Naive B cell (primary cell): ENCODE measurements at regions not wholly inside any gene's neighbourhood (a gene's known extent, or its start where the extent isn't known, plus 50 kb on each side); places are given as distances from the start of the nearest gene placed in this dataset.

ENCODE experiments used
- ATAC-seq, 2 donors: fragments of 150-1000 bp; cut with Tn5 transposase; 2 replicates each; pipeline ENCODE4 v1.10.0; 2021; ENCODE audit warnings: low read depth in 2 of 2, mild to moderate bottlenecking in 2 of 2, moderate library complexity in 2 of 2
- DNase-seq: peaks from one replicate; pipeline ENCODE4 v3.0.0; 2022
- H3K27ac Mint-ChIP-seq, 6 donors: one replicate each; pipeline ENCODE4 v1.8.0; 2020 to 2022; ENCODE audit warnings: mild to moderate bottlenecking in 6 of 6, mixed read lengths in 6 of 6, moderate library complexity in 5 of 6, inconsistent platforms in 2 of 6
- H3K27me3 Mint-ChIP-seq, 3 donors: one replicate each; pipeline ENCODE4 v1.8.0; 2021 to 2022; ENCODE audit warnings: mixed read lengths in 3 of 3, mild to moderate bottlenecking in 1 of 3
- H3K36me3 Mint-ChIP-seq, 2 donors: one replicate each; pipeline ENCODE4 v1.8.0; 2020 to 2022; ENCODE audit warnings: mixed read lengths in 2 of 2, inconsistent platforms in 1 of 2, mild to moderate bottlenecking in 1 of 2
- H3K4me1 Mint-ChIP-seq, 3 donors: one replicate each; pipeline ENCODE4 v1.8.0; 2020 to 2022; ENCODE audit warnings: mixed read lengths in 3 of 3, inconsistent platforms in 1 of 3, mild to moderate bottlenecking in 1 of 3, moderate library complexity in 1 of 3
- H3K4me3 Mint-ChIP-seq, 8 donors: one replicate each; pipeline ENCODE4 v1.8.0; 2020 to 2022; ENCODE audit warnings: mild to moderate bottlenecking in 8 of 8, mixed read lengths in 8 of 8, moderate library complexity in 8 of 8, inconsistent platforms in 2 of 8
- H3K9me3 Mint-ChIP-seq, 7 donors: one replicate each; pipeline ENCODE4 v1.8.0; 2020 to 2022; ENCODE audit warnings: mixed read lengths in 7 of 7, mild to moderate bottlenecking in 5 of 7, inconsistent platforms in 2 of 7, moderate library complexity in 1 of 7

GRCh38 chr7:46173476-46174195, 252.6 kb upstream of the IGFBP3 start:
- H3K9me3 Mint-ChIP-seq = peaks cover 0 to 4% (median 3%) of the 10 kb centered on the region in 7 donors
- peaks cover 0 to 4% (median 0%) of the 10 kb centered on the region in 3 donors for H3K27me3 Mint-ChIP-seq
- H3K27ac Mint-ChIP-seq = no peak overlapping the region

GRCh38 chr7:46170792-46171191, 249.7 kb upstream of the IGFBP3 start:
- Mint-ChIP-seq H3K9me3 (peaks cover 0 to 5% (median 3%) of the 10 kb centered on the region in 7 donors), H3K4me1 (no peaks in the 10 kb centered on the region), H3K4me3 (no peak overlapping the region), H3K36me3 (no peaks in the 10 kb centered on the region), H3K27me3 (no peaks in the 10 kb centered on the region), H3K27ac (no peak overlapping the region)
- DNase-seq (no peak), ATAC-seq (no peak)

More at GRCh38 chr7:46173476-46174195, 252.6 kb upstream of the IGFBP3 start:
- DNase-seq = no peak
- H3K4me1 Mint-ChIP-seq = no peaks in the 10 kb centered on the region
- no peak overlapping the region for H3K4me3 Mint-ChIP-seq
- ATAC-seq = no peak
- H3K36me3 Mint-ChIP-seq = no peaks in the 10 kb centered on the region

- peak overlapping the region in 1 of 6 donors; percentile 81 for H3K27ac Mint-ChIP-seq
- no peaks in the 10 kb centered on the region for H3K27me3 Mint-ChIP-seq
- ATAC-seq = no peak
These were observed 248.9 kb upstream of the IGFBP3 start for GRCh38 chr7:46170021-46170420.

GRCh38 chr7:46169384-46169755, 248.3 kb upstream of the IGFBP3 start:
- no peaks in the 10 kb centered on the region for H3K4me1 Mint-ChIP-seq
- no peak for DNase-seq
- no peak for ATAC-seq
- H3K36me3 Mint-ChIP-seq = no peaks in the 10 kb centered on the region
- no peak overlapping the region for H3K4me3 Mint-ChIP-seq
- no peaks in the 10 kb centered on the region for H3K27me3 Mint-ChIP-seq
- H3K27ac Mint-ChIP-seq = no peak overlapping the region
- peaks cover 0 to 7% (median 5%) of the 10 kb centered on the region in 7 donors for H3K9me3 Mint-ChIP-seq

More at GRCh38 chr7:46170021-46170420, 248.9 kb upstream of the IGFBP3 start:
- Mint-ChIP-seq H3K36me3 (no peaks in the 10 kb centered on the region), H3K4me1 (no peaks in the 10 kb centered on the region), H3K4me3 (no peak overlapping the region), H3K9me3 (peaks cover 0 to 5% (median 3%) of the 10 kb centered on the region in 7 donors)
- no peak for DNase-seq

DNA sequence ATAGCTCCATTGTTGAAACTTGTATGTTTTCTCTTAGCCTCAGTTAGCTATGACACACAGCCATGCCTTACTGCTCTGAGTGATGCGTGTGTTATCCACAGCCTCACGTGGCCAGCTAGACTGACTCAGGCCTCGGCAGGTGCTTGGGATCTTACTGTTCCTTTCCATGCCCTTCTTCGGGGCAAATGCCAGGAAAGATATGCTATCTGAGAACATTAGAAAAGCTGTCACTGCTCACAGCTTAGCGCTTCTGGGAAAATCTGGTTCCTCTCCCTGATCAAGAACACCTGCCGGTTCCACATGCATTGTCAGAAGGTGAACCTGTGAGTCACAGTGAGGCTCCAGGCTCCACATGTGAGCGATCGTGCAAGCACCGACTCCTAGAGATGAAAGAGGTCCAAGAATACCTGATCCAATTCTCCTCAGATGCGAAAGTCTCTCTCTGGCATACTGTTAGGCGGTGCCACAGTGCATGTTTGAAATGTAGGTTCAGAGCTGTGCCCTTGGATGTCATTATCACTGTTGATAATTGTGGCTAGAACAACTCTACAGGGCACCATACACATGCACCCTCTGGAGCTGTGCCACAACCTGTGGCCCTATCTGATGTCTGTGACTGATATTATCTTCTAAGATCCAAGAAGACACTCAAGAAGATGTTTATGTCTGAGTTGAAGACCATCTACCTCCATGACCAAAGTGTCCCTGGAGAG, 247.8 kb upstream of the IGFBP3 start:
- H3K27me3 Mint-ChIP-seq = no peaks in the 10 kb centered on the region
- no peaks in the 10 kb centered on the region for H3K4me1 Mint-ChIP-seq
- no peak overlapping the region for H3K4me3 Mint-ChIP-seq
- H3K9me3 Mint-ChIP-seq = peaks cover 0 to 8% (median 5%) of the 10 kb centered on the region in 7 donors
- no peaks in the 10 kb centered on the region for H3K36me3 Mint-ChIP-seq
- no peak overlapping the region for H3K27ac Mint-ChIP-seq
- ATAC-seq (no peak), DNase-seq (no peak)

GRCh38 chr7:46168231-46168630, 247.2 kb upstream of the IGFBP3 start:
- no peaks in the 10 kb centered on the region for H3K27me3 Mint-ChIP-seq
- no peaks in the 10 kb centered on the region for H3K36me3 Mint-ChIP-seq
- H3K4me3 Mint-ChIP-seq = no peak overlapping the region
- ATAC-seq (no peak), DNase-seq (no peak)
- H3K27ac Mint-ChIP-seq = no peak overlapping the region
- no peaks in the 10 kb centered on the region for H3K4me1 Mint-ChIP-seq
- H3K9me3 Mint-ChIP-seq = peaks cover 0 to 8% (median 5%) of the 10 kb centered on the region in 7 donors

DNA sequence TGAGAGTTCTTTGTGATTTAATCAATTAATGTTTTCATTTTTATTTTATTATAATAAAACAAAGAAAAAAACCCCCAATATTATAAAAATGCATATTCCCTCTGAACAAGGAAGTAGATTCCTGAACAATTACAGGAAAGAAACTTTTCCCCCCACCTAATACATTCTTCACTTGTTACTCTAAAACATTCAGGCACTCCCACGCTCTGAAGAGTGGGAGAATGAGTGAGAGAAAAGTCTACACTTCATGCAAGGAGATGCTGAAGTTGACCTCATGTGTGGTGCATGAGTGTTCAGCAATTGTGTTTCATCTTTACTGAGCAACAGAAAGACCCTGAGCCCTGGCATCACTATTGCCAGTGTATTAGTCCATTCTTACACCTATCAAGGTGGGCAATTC, 244.2 kb upstream of the IGFBP3 start:
- H3K27ac Mint-ChIP-seq = no peak overlapping the region
- DNase-seq (no peak), ATAC-seq (no peak)
- H3K36me3 Mint-ChIP-seq = no peaks in the 10 kb centered on the region
- peaks cover 0 to 9% (median 5%) of the 10 kb centered on the region in 7 donors for H3K9me3 Mint-ChIP-seq
- H3K27me3 Mint-ChIP-seq = no peaks in the 10 kb centered on the region
- H3K4me1 Mint-ChIP-seq = no peaks in the 10 kb centered on the region
- no peak overlapping the region for H3K4me3 Mint-ChIP-seq

GRCh38 chr7:46164629-46165028, 243.6 kb upstream of the IGFBP3 start:
- H3K9me3 Mint-ChIP-seq = peaks cover 0 to 8% (median 5%) of the 10 kb centered on the region in 7 donors
- H3K27ac Mint-ChIP-seq = no peak overlapping the region
- H3K4me1 Mint-ChIP-seq = no peaks in the 10 kb centered on the region
- H3K27me3 Mint-ChIP-seq = no peaks in the 10 kb centered on the region
- no peaks in the 10 kb centered on the region for H3K36me3 Mint-ChIP-seq
- no peak for ATAC-seq
- DNase-seq = no peak
- no peak overlapping the region for H3K4me3 Mint-ChIP-seq

- Mint-ChIP-seq H3K27me3 (peaks cover 0 to 1% (median 0%) of the 10 kb centered on the region in 3 donors), H3K4me3 (no peak overlapping the region), H3K9me3 (peaks cover 0 to 8% (median 5%) of the 10 kb centered on the region in 7 donors), H3K4me1 (no peaks in the 10 kb centered on the region), H3K36me3 (no peaks in the 10 kb centered on the region), H3K27ac (no peak overlapping the region)
- no peak for ATAC-seq
- DNase-seq = no peak
These were observed 242.2 kb upstream of the IGFBP3 start for GRCh38 chr7:46163246-46163645.

GRCh38 chr7:46162609-46163008, 241.5 kb upstream of the IGFBP3 start:
- Mint-ChIP-seq H3K4me1 (no peaks in the 10 kb centered on the region), H3K27me3 (peaks cover 0 to 4% (median 0%) of the 10 kb centered on the region in 3 donors), H3K27ac (no peak overlapping the region), H3K4me3 (no peak overlapping the region), H3K9me3 (peaks cover 0 to 8% (median 5%) of the 10 kb centered on the region in 7 donors), H3K36me3 (no peaks in the 10 kb centered on the region)
- no peak for DNase-seq
- no peak for ATAC-seq

- H3K27ac Mint-ChIP-seq = no peak overlapping the region
- no peak for ATAC-seq
- peaks cover 0 to 8% (median 7%) of the 10 kb centered on the region in 3 donors for H3K27me3 Mint-ChIP-seq
- H3K4me3 Mint-ChIP-seq = no peak overlapping the region
- H3K4me1 Mint-ChIP-seq = no peaks in the 10 kb centered on the region
- DNase-seq = no peak
- H3K9me3 Mint-ChIP-seq = peaks cover 0 to 8% (median 4%) of the 10 kb centered on the region in 7 donors
- H3K36me3 Mint-ChIP-seq = no peaks in the 10 kb centered on the region
These were observed 239.8 kb upstream of the IGFBP3 start for GRCh38 chr7:46160861-46161260.

DNA sequence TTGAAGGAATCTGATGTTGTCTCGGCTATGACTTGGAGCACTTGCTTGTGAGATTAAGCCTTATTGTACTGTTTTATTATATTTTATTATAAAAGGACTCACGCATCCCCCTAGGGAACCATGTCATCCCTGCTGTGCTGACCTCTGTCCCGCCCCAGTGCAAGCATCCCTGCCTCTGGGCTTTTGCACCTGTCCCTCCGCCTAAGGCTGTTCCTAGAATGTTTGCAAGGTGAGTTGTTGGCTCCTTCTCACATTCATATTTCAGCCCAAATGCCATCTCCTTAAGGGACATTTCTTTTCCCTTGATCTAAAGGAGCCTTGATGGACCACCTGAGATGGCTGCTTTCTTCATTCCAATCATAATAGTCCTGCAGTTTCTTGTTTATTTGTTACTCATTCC, 236.9 kb upstream of the IGFBP3 start:
- Mint-ChIP-seq H3K4me1 (no peaks in the 10 kb centered on the region), H3K9me3 (peaks cover 0 to 4% (median 0%) of the 10 kb centered on the region in 7 donors), H3K36me3 (no peaks in the 10 kb centered on the region), H3K27me3 (peaks cover 0 to 8% (median 7%) of the 10 kb centered on the region in 3 donors), H3K27ac (no peak overlapping the region), H3K4me3 (no peak overlapping the region)
- ATAC-seq (no peak), DNase-seq (no peak)

DNA sequence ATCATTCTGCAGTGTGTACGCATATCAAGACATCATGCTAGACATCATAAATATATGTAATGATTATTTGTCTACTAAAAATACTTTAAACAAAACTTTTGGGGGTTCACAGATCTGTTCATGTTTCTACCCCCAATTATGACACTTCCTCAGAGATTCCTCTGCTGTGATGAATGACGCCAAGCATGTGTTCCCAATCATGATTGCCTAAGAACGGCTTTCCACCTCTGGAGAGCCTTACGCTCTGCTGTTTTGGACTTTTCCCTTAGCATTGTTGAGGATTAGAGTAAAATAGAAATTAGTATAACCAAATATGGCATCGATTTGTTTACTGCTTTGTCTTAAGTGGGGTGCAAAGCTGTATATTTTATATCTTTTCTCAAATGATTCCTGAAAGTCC, 236.3 kb upstream of the IGFBP3 start:
- H3K27me3 Mint-ChIP-seq = peaks cover 0 to 8% (median 7%) of the 10 kb centered on the region in 3 donors
- DNase-seq (no peak), ATAC-seq (no peak)
- H3K4me3 Mint-ChIP-seq = no peak overlapping the region
- H3K27ac Mint-ChIP-seq = no peak overlapping the region
- peaks cover 0 to 4% (median 0%) of the 10 kb centered on the region in 7 donors for H3K9me3 Mint-ChIP-seq
- no peaks in the 10 kb centered on the region for H3K36me3 Mint-ChIP-seq
- no peaks in the 10 kb centered on the region for H3K4me1 Mint-ChIP-seq

DNA sequence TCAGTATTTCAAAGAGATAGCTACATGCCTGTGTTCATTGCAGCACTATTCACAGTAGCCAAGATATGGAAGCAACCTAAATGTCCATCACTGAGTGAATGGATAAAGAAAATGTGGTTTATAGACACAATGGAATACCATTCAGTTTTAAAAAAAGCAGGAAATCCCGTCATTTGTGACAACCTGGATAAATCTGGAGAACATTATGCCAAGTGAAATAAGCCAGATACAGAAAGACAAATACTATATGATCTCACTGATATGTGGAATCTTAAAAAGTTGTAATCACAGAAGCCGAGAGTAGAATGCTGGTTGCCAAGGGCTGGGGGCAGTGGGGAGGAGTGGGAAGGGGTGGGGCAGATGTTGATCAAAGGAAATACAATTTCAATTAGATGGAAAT, 235.8 kb upstream of the IGFBP3 start:
- H3K27me3 Mint-ChIP-seq = peaks cover 0 to 8% (median 7%) of the 10 kb centered on the region in 3 donors
- no peaks in the 10 kb centered on the region for H3K4me1 Mint-ChIP-seq
- H3K36me3 Mint-ChIP-seq = no peaks in the 10 kb centered on the region
- no peak for DNase-seq
- H3K4me3 Mint-ChIP-seq = no peak overlapping the region
- no peak for ATAC-seq
- no peak overlapping the region for H3K27ac Mint-ChIP-seq
- peaks cover 0 to 4% (median 0%) of the 10 kb centered on the region in 7 donors for H3K9me3 Mint-ChIP-seq
